Posterior vena cava (tissue), 2 donors: ENCODE measurements at regions not wholly inside any gene's neighbourhood (a gene's known extent, or its start where the extent isn't known, plus 50 kb on each side); places are given as distances from the start of the nearest gene placed in this dataset.
"Not testable (repeated sequence)": the region's sequence is repeated elsewhere in the genome, so short reads cannot be mapped to it uniquely, and the experiment has no call there.

Experiments used
- DNase-seq: peaks from one replicate; pipeline ENCODE4 v3.0.0-alpha.2; 2020; ENCODE audit warnings: low spot score
- intact Hi-C, 2 donors: fragments of 100-400 bp; cut with DNase I; formaldehyde crosslinking; loops; one replicate each; pipeline versions ENCODE4 v1.14.1 to v1.14.2; 2022 to 2023
- donor health status: DM: yes; HTN: yes; CAD: no.
- donor health status: DM: yes; HTN: yes; CAD: no.

DNA sequence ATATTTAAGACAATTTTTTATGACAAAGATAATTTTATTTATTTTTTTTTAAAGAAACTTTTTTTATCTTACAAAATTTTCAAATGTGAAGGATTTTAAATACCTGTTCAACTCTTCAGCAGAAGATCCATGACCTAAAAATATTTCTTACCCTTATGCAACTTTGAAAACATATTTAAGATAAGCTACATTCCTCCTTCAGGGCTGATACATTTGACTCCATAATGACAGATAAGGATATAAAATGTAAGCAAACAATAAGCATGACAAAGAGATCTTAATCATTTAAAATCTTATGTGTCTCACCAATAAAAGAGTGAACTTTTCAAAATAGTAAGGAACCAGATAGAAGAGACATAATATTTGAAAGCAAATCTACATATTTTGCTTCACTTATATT is 1138.2 kb upstream of the CDH18 start:
- no peak for DNase-seq
- intact Hi-C loops: no loop called here

DNA sequence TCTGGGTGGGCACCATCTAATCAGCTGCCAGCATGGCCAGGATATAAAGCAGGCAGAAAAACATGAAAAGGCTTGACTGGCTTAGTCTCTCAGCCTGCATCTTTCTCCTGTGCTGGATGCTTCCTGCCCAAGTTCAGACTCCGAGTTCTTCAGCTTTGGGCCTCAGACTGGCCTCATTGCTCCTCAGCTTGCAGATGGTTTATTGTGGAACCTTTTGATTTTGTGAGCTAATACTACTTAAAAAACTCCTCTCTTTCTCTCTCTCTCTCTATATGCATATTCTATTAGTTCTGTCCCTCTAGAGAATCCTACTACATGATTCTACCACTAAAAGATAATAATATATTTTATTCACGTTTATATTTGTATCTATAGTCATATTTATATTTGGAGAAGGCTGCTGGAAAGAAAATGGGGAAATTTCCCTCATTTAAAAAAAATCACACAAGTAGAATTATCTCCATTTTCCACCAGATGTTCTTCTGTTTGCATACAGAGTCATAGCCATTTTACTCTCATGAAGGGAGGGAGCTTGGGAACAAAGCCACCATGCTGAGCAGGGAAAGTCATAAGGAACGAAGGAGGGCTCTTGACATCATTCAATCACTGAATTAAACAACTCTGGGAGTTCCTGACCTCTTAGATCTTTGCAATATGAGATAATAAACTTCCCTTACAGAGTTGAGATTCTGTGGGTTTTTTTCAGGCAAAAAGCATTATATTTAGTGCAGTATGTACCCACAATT is 1137.4 kb upstream of the CDH18 start:
- intact Hi-C loops: no loop called here

DNA sequence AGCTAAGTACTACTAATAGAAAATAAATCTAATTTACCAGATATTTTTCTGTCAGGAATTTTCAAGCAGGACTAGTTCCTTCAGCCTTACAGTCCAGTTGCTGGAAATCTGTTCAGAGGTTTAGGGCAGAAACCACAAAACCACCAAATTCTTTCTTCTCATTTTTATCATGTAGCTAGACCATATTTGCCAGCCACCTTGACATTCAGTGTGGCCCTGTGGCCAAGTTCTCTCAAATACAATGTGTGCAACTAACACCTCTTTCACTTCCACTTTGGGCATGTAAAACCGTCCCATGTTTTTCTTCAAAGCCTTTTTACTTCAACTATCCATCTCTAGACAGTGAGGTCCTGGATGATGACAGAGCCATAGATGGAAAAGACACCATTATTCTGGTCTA is 1133.2 kb upstream of the CDH18 start:
- intact Hi-C loops: no loop called here

More for the DNA sequence above, 1137.4 kb upstream of the CDH18 start:
- DNase-seq: no peak

GRCh38 chr5:21097661-21098060 is 1109.7 kb upstream of the CDH18 start:
- DNase-seq: no peak
- intact Hi-C loops: no loop called here

More for the DNA sequence above, 1133.2 kb upstream of the CDH18 start:
- DNase-seq: no peak

GRCh38 chr5:21094619-21095018 is 1106.6 kb upstream of the CDH18 start:
- intact Hi-C loops: no loop called here
- no peak for DNase-seq

- intact Hi-C loops: no loop called here
- no peak for DNase-seq
These were observed 1099.8 kb upstream of the CDH18 start for GRCh38 chr5:21087766-21088165.

DNA sequence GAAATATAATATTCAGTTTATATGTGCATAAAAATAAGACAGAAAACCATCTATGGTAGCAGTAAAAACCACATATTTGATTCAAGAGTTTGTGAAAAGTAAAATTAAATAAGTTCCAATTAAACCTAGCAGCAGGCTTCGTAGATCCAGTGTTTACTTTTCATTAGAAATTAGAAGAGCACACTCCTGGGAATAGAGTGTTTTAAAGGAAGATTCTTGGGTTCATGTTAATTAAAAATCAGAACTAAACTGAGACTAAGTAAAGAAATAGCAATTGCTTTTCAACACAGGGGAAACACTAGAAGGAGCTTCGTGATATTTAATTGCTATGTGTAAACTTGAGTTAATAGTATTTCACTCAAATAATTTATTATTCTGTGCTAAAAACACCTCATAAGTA is 1097.8 kb upstream of the CDH18 start:
- intact Hi-C loops: no loop called here
- DNase-seq: no peak

DNA sequence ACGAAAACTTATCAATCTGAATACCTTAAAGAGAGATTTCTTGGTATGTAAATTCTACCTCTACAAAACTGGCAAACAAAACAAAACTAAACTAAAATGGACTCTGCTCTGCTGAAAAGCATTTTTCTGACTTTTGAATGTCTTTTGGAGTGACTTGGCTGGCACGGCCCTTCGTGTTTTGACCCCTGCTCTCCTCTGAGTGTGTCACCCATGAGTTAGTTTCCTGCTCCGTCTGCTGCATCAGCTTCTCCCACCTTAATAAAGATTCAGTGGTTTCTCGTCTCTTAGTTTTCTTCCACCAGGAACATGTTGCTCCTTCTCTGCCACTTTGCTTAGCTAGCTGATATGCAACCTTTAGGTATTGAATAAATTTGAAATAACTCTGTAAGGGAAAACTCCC is 1084.0 kb upstream of the CDH18 start:
- intact Hi-C loops: no loop called here

GRCh38 chr5:21071421-21071820 is 1083.4 kb upstream of the CDH18 start:
- intact Hi-C loops: no loop called here
- no peak for DNase-seq

More for the DNA sequence above, 1084.0 kb upstream of the CDH18 start:
- no peak for DNase-seq

DNA sequence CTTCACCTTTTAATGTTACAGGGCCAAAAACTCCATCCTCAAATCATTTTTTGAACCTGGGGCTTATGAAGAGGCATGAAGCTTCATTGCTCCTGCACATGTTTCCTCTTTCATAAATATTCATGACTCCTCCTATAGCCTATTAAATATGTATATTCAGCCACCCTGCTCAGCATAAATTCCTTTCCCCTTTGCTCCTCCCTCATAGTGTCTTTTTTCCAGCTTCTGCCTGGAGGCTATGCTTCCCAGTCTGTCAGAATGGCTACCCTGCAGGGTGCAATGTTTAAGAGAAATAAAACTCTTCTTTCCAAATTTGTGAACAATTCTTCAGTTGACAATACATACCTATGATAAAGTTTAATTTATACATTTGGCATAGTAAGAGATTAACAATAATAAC is 1082.9 kb upstream of the CDH18 start:
- DNase-seq: no peak
- intact Hi-C loops: no loop called here

DNA sequence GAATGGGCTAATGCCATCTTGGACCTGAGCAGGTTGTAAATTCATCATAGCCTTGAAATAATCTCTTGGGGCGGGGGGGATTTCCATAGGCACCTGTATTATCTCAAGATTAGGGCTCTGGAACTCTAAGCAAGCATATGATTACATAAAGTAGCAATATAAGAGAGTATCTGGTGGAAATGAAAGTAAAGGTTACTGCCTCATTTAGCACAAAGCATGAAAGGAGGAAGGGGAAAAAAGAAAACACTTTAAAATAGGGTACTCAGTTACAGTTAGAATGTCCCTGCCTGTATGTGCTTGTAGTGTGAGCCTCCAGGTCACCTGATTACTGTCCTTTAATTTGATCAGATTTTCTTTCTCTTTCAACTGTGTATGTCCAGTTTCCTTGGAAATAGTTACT is 1079.7 kb upstream of the CDH18 start:
- DNase-seq: no peak
- intact Hi-C loops: no loop called here

DNA sequence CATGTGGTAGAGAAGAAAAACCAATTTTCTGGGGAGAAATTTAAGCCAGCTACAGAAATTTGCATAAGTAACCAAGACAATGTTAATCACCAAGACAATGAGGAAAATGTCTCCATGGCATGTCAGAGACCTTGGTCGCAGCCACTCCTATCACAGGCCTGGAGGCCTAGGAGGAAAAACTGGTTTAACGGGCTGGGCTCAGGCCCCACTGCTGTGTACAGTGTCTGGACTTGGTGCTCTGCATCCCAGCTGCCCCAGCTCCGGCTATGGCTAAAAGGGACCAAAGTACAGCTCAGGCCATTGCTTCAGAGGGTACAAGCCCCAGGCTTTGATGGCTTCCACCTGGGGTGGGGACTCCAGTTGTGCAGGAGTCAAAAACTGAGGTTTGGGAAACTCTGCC is 1075.1 kb upstream of the CDH18 start:
- intact Hi-C loops: no loop called here
- no peak for DNase-seq

DNA sequence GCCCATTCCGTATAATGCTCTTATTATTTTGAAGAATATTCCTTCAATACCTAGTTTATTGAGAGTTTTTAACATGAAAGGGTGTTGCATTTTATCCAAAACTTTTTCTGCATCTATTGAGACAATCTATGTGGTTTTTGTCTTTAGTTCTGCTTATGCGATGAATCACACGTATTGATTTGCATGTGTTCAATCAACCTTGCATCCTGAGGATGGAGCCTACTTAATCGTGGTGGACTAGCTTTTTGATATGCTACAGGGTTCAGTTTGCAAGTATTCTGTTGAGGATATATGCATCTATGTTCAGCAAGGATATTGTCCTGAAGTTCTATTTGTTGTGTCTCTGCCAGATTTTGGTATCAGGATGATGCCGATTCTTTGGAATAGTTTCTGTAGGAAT is 1070.3 kb upstream of the CDH18 start:
- no peak for DNase-seq
- intact Hi-C loops: no loop called here

DNA sequence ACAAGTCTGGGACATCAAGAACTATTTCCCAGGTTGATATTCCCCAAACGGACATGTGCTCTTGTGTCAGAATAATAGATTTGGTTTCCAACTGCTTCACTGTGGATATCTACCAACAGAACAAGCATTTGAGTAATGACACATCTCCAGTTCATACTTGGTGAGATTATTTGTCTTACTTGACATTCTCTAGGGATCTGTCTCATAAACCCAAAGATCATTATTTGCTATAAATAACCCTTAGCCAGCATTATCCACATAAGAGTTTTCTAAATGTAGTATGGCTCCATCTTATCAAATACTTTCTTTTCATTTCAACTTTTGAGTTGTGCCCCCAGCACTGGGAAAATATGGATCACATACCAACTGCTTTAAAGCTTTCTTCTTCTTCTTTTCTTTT is 1063.9 kb upstream of the CDH18 start:
- no peak for DNase-seq
- intact Hi-C loops: no loop called here

- intact Hi-C loops: no loop called here
- no peak for DNase-seq
These were observed 1061.9 kb upstream of the CDH18 start for GRCh38 chr5:21049901-21050300.

GRCh38 chr5:21030981-21031380 is 1043.0 kb upstream of the CDH18 start:
- intact Hi-C loops: no loop called here
- DNase-seq: no peak

GRCh38 chr5:21024966-21025365 is 1037.0 kb upstream of the CDH18 start:
- intact Hi-C loops: no loop called here
- DNase-seq: no peak

- no peak for DNase-seq
- intact Hi-C loops: no loop called here
These were observed 1025.2 kb upstream of the CDH18 start for GRCh38 chr5:21013237-21013636.

GRCh38 chr5:21007781-21008180 is 1019.8 kb upstream of the CDH18 start:
- intact Hi-C loops: no loop called here
- no peak for DNase-seq

DNA sequence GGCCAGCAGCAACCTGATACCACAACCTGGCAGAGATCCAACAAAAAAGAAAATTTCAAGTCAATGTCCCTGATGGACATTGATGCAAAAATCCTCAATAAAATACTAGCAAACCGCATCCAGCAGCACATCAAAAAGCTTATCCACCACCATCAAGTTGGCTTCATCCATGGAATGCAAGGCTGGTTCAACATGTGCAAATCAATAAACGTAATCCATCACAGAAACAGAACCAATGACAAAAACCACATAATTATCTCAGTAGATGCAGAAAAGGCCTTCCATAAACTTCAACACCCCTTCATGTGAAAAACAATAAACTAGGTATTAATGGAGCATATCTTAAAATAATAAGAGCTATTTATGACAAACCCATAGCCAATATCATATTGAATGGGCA is 1000.9 kb upstream of the CDH18 start:
- DNase-seq, intact Hi-C loops: not testable (repeated sequence)

GRCh38 chr5:20985754-20986153 is 997.8 kb upstream of the CDH18 start:
- no peak for DNase-seq
- intact Hi-C loops: no loop called here

DNA sequence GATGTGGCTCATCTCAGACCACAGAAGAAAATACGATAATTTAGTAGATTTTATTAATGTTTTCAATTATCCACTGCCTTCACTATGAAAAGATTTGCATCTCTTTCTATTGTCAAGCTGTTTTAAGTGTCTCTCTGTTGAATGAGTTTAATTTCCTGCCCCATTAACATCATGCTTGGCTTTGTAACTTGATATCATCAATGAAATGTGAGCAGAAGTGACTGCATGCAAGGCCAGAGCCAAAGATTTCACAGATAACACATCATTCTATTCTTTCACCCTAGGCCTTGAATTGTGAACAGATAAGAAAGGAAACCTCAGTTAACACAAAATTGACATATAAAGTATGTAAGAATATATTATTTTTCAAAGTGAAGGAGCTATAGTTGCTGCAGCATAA is 986.4 kb upstream of the CDH18 start:
- intact Hi-C loops: no loop called here

More for the DNA sequence above, 986.4 kb upstream of the CDH18 start:
- no peak for DNase-seq
